RWPE2 (cell line): ENCODE measurements at regions not wholly inside any gene's neighbourhood (a gene's known extent, or its start where the extent isn't known, plus 50 kb on each side); places are given as distances from the start of the nearest gene placed in this dataset.
"Not testable (repeated sequence)": the region's sequence is repeated elsewhere in the genome, so short reads cannot be mapped to it uniquely, and the experiment has no call there.

Experiments
- ATAC-seq: fragments of 200-7000 bp; cut with Tn5 transposase; 3 replicates; pipeline ENCODE4 v1.9.1; 2021; ENCODE audit warnings: low read depth
- DNase-seq: peaks from one replicate; pipeline ENCODE4 v3.0.0-alpha.2; 2020; ENCODE audit warnings: low spot score
- H3K27ac ChIP-seq: fragments of 450-650 bp; 2 replicates; pipeline ENCODE4 v1.5.1; 2017; ENCODE audit warnings: mild to moderate bottlenecking; ENCODE audit not compliant: poor library complexity, severe bottlenecking
- H3K27me3 ChIP-seq: fragments of 250-450 bp; sonication (Bioruptor Pico); 2 replicates; pipeline ENCODE4 v1.5.1; 2021; ENCODE audit warnings: mild to moderate bottlenecking, moderate library complexity; ENCODE audit not compliant: insufficient read depth, poor library complexity, severe bottlenecking
- H3K36me3 ChIP-seq: fragments of 250-450 bp; sonication (Bioruptor Pico); 2 replicates; pipeline ENCODE4 v1.5.1; 2020; ENCODE audit warnings: low read depth, mild to moderate bottlenecking, moderate library complexity
- H3K4me1 ChIP-seq: fragments of 250-450 bp; sonication (Bioruptor Pico); 2 replicates; pipeline ENCODE4 v1.5.1; 2021; ENCODE audit warnings: mild to moderate bottlenecking, moderate library complexity; ENCODE audit not compliant: insufficient read depth, poor library complexity, severe bottlenecking
- H3K4me3 ChIP-seq: fragments of 250-450 bp; sonication (Bioruptor Pico); 2 replicates; pipeline ENCODE4 v1.5.1; 2021; ENCODE audit warnings: mild to moderate bottlenecking, moderate library complexity; ENCODE audit not compliant: severe bottlenecking
- H3K9me3 ChIP-seq: fragments of 250-450 bp; sonication (Bioruptor Pico); 2 replicates; pipeline ENCODE4 v1.5.1; 2021; ENCODE audit warnings: mild to moderate bottlenecking, moderate library complexity; ENCODE audit not compliant: severe bottlenecking
- CTCF ChIP-seq: fragments of 450-650 bp; IDR thresholded peaks from one replicate; pipeline ENCODE4 v1.5.1; 2017; ENCODE audit warnings: mild to moderate bottlenecking, moderate library complexity; ENCODE audit not compliant: poor library complexity, severe bottlenecking

DNA sequence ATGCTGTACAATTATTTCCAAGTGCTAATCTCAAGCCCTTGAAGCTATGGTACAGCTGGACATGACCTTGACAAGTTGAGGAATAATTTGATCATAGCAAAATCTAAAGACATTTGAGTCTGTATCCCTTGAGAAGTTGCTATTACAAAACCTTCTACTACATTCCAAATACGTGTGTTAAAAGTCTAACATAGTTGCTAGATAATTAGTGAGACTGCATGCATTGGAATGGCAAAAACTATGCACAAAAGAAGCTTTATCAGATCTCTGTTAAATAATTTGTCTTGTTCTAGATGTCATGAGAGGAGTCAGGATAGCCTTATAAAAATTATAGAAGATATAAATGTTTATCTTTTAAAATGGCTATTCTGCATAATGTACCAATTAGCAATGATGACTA is 127.8 kb downstream of the GJA1 start:
- DNase-seq, result no peak
- ATAC-seq, result no peak
- Histone ChIP-seq H3K9me3 (peaks cover 4% of the 10 kb centered on the region), H3K27ac (no peak overlapping the region), H3K36me3 (no peaks in the 10 kb centered on the region), H3K4me3 (no peak overlapping the region), H3K4me1 (no peaks in the 10 kb centered on the region), H3K27me3 (no peaks in the 10 kb centered on the region)
- no peak for TF ChIP-seq CTCF

DNA sequence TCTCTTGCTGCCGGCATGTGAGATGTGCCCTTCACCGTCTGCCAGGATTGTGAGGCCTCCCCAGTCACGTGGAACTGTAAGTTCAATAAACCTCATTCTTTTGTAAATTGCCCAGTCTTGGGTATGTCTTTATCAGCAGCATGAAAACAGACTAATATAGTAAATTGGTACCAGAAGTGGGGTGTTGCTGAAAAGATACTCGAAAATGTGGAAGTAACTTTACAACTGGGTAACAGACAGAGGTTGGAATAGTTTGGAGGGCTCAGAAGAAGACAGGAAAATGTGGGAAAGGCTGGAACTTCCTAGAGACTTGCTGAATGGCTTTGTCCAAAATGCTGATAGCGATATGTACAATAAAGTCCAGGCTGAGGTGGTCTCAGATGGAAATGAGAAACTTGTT is 129.1 kb downstream of the GJA1 start:
- DNase-seq, H3K4me1 ChIP-seq, H3K27ac ChIP-seq, ATAC-seq, H3K27me3 ChIP-seq, H3K36me3 ChIP-seq, H3K4me3 ChIP-seq, H3K9me3 ChIP-seq: not testable (repeated sequence)

DNA sequence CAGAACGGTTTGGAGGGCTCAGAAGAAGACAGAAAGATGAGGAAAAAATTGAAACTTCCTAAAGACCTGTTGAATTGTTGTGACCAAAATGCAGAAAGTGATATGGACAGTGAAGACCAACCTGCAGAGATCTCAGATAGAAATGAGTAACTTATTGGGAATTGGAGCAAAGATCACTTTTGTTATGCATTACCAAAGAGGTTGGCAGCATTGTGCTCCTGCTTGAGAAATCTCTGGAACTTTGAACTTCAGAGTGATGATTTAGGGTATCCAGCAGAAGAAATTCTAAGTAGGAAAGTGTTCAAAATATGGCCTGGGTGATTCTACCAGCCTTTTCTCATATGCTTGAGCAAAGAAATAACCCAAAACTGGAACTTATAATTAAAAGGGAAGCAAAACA is 136.0 kb downstream of the GJA1 start:
- Histone ChIP-seq H3K36me3 (no peaks in the 10 kb centered on the region), H3K27me3 (no peaks in the 10 kb centered on the region), H3K27ac (no peak overlapping the region), H3K4me1 (no peaks in the 10 kb centered on the region), H3K9me3 (no peaks in the 10 kb centered on the region), H3K4me3 (no peak overlapping the region)
- no peak for DNase-seq
- TF ChIP-seq CTCF, result no peak
- ATAC-seq, result no peak

DNA sequence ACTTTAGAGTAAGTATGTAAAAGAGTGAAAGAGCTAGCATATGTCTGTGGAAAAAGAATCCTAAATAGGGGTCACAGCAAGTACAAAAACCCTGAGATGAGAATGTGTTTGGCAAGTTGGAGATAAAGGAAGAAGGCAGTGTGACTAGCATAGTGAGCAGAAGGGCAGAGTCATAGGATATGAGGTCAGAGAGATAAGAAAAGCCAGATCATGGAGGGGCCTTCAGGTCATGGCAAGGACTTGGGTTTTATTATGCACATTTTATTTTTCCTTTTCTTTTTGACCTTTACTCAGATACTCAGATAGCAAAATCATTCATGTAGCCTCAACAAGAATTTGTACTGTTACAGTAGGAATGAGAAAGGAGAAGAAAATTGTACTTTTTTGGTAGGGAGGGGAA is 138.0 kb downstream of the GJA1 start:
- DNase-seq (no peak), ATAC-seq (no peak)
- Histone ChIP-seq H3K36me3 (no peaks in the 10 kb centered on the region), H3K4me1 (no peaks in the 10 kb centered on the region), H3K27ac (no peak overlapping the region), H3K4me3 (no peak overlapping the region), H3K27me3 (no peaks in the 10 kb centered on the region), H3K9me3 (no peaks in the 10 kb centered on the region)
- TF ChIP-seq CTCF, result no peak

GRCh38 chr6:121578216-121578615 is 142.8 kb downstream of the GJA1 start:
- no peaks in the 10 kb centered on the region for H3K36me3 ChIP-seq
- DNase-seq, result no peak
- H3K27me3 ChIP-seq, result no peaks in the 10 kb centered on the region
- no peaks in the 10 kb centered on the region for H3K9me3 ChIP-seq
- no peak for TF ChIP-seq CTCF
- no peak for ATAC-seq
- H3K4me1 ChIP-seq, result no peaks in the 10 kb centered on the region
- no peak overlapping the region for H3K4me3 ChIP-seq
- no peak overlapping the region for H3K27ac ChIP-seq
